NCI-H1417 (cell line): ENCODE measurements at regions not wholly inside any gene's neighbourhood (a gene's known extent, or its start where the extent isn't known, plus 50 kb on each side); places are given as distances from the start of the nearest gene placed in this dataset.
"Not testable (repeated sequence)": the region's sequence is repeated elsewhere in the genome, so short reads cannot be mapped to it uniquely, and the experiment has no call there.

ENCODE experiments used
- DNase-seq, 3 experiments: peaks; one replicate each; lab custom pipeline; 2025; lab: John Stamatoyannopoulos, UW

DNA sequence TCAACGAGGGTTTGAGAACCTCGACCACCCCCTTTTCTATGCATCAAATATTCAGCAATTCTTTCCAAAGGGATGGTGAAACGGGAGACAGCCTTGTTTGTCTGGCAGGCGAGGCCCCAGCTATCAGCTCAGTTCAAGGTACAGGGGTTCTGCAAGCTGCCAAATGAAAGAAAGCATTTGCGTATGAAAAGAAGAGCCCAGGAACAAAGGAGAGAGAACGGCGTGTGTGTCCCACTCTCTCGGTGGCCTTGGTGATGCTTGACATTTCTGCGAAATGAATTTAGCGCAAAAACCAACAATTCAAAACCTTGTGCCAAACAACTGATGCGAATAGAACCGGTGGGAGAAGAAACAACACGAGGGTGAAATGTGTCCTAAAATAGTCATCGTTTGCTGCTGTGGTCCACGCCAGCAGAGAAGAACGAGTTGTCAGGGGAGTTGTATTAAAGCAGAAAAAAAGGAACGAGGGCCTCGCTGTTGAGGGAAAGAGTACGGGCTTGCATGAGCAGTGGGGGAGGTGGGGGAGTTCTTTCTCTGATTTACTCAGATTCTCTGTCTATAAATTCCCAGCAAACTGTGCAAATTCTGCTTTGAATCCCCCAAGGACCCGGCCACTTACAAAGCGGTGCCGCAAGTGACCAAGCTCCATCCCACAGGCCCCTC, 97.7 kb downstream of the TMEM130 start:
- DNase-seq, result no peak

DNA sequence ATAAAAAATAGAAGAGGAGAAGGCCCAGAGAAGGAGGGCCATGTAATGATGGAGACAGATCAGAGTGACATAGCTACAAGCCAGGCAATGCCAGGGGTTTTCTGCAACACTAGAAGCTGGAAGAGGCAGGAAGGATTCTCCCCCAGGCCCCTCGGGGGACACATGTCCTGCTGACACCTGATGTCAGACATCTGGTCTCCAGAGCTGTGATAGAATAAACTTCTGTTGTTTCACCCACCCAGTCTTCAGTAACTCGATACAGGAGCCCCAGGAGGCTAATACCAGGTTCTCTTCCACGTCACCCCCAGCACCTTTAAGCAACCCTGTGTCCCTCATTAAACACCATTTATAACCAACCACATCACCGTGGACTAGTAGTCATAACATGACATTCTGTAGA, 94.9 kb downstream of the TMEM130 start:
- no peak for DNase-seq

DNA sequence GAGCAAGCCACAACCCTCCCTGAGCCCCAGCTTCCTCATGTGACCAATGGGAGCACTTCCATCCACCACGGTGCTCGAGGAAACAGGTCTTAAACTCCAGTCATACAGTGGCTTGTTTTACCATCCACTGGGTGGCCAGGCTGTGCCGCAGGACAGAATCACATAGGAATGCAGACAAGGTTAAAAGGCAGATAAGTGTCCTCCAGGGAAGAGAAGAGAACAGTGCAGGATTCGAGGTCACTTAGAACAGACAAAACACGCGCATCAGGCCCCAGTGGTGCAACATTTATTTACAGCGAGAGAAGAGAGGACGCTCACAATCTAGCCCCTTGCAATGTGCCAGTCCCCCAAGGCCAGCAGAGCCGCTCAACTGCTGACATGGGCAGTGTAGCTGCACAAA, 92.8 kb downstream of the TMEM130 start:
- no peak for DNase-seq

DNA sequence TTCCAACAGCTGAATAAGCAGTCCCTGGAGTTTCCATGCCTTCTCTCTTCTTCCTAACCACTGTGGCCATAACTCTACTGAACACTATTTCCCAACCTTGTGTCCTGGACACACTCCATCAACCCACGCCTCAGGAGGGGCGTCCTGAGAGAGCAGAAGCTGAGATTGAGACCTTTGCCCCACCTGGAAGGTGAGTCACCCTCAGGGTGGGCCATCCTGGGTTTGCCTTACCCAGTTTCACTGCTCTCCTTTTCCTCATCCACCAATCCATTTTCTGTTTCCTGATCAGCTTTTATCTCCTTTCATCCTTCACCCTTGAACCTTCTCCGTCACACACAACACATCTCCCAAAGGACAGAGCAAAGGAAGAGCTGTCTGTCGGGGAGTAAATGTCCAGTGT, 91.4 kb downstream of the TMEM130 start:
- DNase-seq, result no peak

DNA sequence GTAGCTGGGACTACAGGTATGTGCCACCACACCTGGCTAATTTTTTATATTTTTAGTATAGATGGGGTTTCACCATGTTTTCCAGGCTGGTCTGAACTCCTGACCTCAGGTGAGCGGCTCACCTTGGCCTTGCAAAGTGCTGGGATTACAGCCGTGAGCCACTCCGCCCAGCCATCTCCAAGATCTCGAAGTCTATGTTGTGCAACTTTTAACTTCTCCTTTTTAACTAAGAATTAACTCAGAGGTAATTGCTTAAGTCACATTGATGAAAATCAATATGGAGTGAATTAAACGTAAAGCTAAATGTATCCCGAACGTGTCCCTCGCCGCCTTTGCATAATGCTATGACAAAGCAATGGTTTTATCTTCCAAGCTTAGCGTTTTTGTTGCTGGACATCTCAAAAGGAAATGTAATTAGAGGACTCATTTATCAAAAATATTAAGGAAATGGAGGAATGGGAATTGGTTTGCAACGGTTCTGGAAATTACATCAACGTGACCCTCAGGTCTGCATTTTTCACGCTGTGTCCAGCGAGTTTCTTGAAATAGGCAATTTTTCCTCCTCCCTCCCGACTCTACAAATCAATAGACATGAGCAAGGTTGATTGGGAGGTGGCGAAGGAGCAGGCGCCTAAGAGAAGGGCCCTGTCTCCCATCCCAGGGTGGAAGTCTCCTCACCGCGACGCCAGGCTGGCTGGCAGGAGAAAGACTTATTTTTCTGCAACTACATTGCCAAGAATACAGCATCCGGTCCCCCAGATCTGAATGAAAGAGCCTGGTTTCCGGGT, 89.8 kb downstream of the TMEM130 start:
- no peak for DNase-seq

DNA sequence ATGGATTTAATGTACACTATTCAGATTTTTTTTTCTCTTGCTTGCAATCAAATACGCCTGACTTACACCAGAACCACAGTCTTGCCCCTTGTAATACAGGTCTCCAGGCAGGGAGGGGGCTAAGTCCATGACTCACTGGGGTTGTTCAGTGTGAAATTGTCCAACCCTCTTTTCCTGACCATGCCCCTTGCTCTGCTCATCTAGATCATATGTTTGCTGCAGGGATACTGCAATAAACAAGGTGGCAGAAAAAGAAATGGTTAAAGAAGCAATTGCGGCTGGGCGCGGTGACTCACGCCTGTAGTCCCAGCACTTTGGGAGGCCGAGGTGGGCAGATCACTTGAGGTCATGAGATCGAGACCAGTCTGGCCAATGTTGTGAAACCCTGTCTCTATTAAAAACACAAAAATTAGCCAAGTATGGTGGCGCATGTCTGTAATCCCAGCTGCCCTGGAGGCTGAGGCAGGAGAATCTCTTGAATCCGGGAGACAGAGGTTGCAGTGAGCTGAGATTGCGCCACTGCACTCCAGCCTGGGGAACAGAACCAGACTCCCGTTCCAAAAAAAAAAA, 85.5 kb downstream of the TMEM130 start:
- DNase-seq, result no peak

DNA sequence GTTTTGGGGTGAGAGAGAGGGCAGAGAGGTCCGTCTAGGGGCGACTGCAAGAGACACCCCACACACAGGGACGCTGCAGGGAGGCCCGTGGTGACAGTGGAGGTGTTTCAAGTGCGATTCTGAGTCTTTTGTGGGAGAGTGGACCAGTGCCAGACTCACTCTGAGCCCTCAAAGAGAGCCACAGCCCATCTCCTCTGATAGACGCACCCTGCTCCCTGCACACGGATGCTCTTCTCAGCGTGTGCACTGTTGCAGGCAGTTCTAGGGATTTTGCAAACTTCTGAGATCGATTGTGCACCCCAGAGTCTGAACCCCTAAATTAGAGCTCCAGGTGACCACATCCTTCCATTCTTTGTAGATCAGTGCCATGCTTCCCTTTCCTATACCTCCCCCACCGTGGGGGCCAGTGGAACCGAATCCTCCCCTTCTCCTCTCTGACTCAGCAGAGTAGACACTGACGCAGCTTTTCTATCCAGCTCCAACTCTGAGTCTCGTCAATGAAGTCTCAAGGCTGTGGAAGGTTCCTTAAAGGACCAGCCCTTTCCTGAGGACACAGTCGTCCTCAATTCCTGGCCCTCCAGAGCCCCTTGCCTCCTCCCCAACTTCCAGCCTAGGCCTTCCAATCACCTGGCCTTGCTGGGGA, 83.8 kb downstream of the TMEM130 start:
- no peak for DNase-seq

DNA sequence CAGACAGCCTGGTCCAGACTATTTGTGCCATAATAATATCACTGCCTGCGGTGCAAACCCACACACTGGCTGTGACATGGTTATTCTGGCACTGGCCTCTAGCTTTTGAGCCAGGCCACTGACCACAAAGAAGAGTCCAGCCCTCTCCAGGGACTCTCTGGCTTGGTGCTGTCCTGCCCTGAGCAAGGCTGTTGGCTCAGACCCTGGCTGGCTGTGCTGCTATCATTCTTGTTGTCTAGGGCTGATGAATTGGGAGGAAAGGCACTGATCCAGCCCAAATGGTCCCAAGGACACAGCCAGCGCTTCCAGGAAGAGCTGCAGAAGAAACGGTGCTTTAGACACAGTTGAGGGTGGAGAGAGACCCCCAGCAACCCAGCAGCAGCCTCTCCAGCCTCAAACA, 80.8 kb downstream of the TMEM130 start:
- DNase-seq, result no peak

DNA sequence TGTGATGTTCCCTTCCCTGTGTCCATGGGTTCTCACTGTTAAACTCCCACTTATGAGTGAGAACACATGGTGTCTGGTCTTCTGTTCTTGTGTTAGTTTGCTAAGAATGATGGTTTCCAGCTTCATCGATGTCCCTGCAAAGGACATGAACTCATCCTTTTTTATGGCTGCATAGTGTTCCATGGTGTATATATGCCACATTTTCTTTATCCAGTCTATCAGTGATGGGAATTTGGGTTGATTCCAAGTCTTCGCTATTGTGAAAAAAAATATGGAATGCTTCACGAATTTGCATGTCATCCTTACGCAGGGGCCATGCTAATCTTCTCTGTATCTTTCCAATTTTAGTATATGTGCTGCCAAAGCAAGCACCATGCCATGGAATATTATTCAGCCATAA, 75.4 kb downstream of the TMEM130 start:
- DNase-seq, result not testable (repeated sequence)

DNA sequence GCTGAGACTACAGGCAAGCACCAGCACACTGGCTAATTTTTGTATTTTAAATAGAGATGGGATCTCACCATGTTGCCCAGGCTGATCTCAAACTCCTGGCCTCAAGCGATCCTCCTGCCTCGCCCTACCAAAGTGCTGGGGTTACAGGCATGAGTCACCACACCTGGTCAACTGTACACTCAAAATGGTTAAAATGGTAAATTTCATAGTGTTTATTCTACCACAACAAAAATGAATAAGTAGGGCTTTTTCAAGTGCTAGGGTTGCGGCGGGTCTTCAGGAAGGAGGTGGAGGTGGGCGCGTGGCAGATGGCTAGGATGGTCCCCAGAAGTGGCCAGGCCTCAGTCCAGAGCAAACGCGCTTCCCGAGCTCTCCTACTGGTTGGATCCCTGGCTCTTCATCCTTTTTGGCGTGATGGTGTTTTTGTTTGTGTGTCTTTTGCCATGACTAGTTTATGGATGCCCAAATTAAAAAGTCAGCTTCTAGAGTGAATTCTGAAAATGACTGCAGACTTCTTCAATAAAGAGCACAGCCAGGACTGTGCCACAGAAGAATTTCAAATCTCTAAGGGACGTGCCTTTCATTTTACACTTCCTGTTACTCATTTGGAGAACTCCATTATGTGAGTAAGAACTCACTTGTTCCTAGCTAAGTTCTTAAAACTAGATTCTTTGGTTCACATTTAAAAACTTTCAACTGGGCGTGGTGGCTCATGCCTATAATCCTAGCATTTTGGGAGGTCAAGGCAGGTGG, 73.9 kb downstream of the TMEM130 start:
- DNase-seq, result no peak
